Gastrocnemius medialis (tissue), 4 donors: ENCODE measurements at regions not wholly inside any gene's neighbourhood (a gene's known extent, or its start where the extent isn't known, plus 50 kb on each side); places are given as distances from the start of the nearest gene placed in this dataset.

ENCODE experiments used
- CTCF ChIP-seq, 5 experiments: fragments of 450-650 bp in 3 of 5; fragments of 200-600 bp in 2 of 5; sonication (generic) in 2 of 5; IDR thresholded peaks in 4 of 5; conservative IDR thresholded peaks in 1 of 5; 1 replicate in 4 of 5; 2 replicates in 1 of 5; pipeline ENCODE4 v1.5.1; 2016 to 2019; ENCODE audit warnings: antibody characterized with exemption in 5 of 5, mild to moderate bottlenecking in 3 of 5, moderate library complexity in 3 of 5
- POLR2A ChIP-seq, 2 donors: fragments of 450-650 bp; IDR thresholded peaks; one replicate each; pipeline ENCODE4 v1.6.1; 2017; ENCODE audit warnings: antibody characterized with exemption in 2 of 2, mild to moderate bottlenecking in 2 of 2, moderate library complexity in 2 of 2

- TF ChIP-seq CTCF (IDR thresholded peaks at IDR 0.05 in 4 of 5, conservative IDR thresholded peaks at IDR 0.05 in 1 of 5), result no peak
- no peak for TF ChIP-seq POLR2A (IDR thresholded peaks at IDR 0.05)
These were observed 879.6 kb upstream of the PCDH10 start for GRCh38 chr4:132269303-132269990.
